GM12873 (cell line): ENCODE measurements at regions not wholly inside any gene's neighbourhood (a gene's known extent, or its start where the extent isn't known, plus 50 kb on each side); places are given as distances from the start of the nearest gene placed in this dataset.

ENCODE experiments used
- TF ChIP-seq, protein P1 (sequence below): IDR thresholded peaks from 2 replicates; pipeline ENCODE4 v1.5.1; 2012; ENCODE audit warnings: low read depth, mild to moderate bottlenecking, moderate library complexity, low read length, control low read depth; ENCODE audit not compliant: insufficient read depth; ENCODE audit errors: missing control alignments

DNA sequence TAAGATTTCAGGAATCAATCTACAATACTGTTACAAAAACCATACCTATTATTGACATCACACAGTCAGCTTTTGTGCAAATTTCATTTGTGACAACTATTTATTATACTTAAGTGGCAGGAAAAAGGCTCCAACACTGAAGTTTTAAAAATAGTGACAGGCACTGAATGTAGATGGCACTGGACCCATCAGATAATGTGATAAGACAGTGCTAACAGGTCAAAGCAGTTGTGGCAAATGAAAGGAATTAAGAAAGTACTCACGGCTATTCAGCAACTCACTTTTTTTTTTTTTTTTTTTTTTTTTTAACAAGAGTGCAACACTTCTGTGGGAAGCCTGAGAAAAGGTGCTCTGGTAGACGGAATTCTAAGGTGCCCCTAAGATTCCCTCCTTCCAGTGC is 115.0 kb upstream of the MEF2C start:
- TF ChIP-seq, protein P1, sequence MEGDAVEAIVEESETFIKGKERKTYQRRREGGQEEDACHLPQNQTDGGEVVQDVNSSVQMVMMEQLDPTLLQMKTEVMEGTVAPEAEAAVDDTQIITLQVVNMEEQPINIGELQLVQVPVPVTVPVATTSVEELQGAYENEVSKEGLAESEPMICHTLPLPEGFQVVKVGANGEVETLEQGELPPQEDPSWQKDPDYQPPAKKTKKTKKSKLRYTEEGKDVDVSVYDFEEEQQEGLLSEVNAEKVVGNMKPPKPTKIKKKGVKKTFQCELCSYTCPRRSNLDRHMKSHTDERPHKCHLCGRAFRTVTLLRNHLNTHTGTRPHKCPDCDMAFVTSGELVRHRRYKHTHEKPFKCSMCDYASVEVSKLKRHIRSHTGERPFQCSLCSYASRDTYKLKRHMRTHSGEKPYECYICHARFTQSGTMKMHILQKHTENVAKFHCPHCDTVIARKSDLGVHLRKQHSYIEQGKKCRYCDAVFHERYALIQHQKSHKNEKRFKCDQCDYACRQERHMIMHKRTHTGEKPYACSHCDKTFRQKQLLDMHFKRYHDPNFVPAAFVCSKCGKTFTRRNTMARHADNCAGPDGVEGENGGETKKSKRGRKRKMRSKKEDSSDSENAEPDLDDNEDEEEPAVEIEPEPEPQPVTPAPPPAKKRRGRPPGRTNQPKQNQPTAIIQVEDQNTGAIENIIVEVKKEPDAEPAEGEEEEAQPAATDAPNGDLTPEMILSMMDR: no peak

DNA sequence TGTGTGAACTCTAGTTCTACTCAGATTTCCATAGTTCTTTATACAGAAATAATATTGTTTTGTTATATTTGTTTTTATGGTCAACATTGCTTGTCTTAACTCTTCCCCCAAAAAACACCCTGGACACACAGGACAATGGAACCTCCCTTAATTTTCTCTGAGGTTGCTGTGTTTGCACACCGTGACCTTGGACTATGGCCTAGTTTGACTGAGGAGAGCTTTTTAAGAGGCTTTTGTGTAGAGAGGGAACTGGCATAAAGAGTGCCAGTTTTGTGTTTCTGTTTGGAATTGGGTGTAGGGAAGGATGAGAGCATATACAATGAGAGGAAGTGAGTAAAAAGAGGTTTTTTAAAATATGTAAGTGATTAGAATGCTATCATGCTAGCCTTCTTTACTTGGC is 101.1 kb upstream of the MEF2C start:
- TF ChIP-seq, protein P1: no peak

DNA sequence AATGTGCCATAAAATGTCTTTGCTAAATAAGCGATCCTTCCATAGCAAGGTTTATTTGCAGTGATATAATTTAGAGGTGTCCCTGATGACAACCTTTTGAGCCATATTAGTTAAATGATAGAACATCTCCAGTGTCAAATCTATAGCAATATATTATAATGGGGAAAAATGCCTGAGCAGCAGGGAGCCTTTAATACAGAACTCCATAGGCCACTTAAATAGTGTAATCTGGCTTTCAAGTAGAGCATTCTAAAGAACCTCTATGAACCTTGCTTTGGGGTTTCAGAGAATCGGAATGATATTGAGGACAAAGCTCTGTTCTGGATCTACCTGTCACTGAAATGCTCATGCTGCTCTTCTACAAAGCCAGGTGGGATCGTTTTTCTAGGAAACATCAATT is 96.7 kb upstream of the MEF2C start:
- TF ChIP-seq, protein P1: no peak

- TF ChIP-seq, protein P1: no peak
These were observed 96.3 kb upstream of the MEF2C start for GRCh38 chr5:88979244-88979643.

DNA sequence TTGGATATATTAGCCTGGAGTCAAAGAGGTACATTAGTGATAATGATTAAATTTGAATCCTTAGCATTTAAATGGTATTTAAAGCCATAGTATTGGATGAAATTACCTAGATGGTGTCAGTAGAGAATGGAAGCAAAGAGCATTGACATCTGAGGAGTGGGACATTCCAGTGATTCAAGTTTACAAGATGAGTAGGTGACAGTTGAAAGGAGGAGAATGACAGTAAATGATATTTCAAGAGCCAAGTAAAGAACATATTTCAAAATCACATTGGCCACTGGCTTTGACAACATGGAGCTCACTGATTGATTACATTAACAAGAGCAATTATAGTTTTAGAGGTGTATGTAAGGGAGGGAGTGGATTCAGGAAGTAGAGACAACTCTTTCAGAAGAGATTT is 93.9 kb upstream of the MEF2C start:
- TF ChIP-seq, protein P1: no peak

DNA sequence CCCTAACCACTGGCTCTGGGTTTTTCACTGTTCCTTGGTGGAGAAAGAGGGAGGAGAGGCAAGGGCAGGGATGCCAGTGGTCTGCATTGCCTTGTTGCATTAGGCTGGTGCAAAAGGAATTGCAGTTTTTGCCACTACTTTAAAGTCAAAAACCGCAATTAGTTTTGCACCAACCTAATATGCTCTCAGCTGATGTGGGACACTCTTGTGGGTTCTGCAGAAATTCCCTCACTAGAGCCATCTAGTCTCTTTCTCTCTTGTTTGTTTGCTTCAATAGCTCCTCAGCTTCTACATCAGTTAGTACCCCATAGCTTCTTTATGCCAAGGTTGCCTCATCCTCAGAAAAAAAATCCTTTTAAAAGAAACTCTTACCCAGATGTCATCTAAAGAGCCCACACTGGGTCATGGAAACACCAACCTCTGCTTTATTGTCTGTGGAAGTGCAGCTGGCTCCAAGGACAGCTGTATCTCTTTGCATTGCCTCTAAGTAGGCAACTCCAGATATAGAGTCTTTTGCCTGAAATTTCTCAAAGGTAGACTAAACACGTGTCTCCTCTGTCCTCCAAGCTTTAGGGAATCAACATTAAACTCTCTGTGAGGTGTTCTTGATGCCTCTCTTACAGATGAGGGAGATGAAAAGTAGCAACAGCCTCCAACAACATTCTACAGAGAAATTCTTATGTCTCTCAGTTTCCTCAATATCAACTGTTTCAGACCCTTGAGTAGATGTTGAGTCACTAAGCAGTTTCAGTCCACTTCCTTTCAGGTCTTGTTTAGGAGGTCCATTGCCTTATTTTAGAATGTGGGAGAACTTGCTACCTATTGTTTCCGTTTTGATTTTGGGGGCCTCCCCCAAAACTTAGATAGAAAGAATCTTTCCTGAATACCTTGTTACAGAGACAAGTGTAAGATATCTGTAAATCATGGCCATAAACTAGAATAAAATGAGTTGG is 84.9 kb upstream of the MEF2C start:
- TF ChIP-seq, protein P1: no peak

DNA sequence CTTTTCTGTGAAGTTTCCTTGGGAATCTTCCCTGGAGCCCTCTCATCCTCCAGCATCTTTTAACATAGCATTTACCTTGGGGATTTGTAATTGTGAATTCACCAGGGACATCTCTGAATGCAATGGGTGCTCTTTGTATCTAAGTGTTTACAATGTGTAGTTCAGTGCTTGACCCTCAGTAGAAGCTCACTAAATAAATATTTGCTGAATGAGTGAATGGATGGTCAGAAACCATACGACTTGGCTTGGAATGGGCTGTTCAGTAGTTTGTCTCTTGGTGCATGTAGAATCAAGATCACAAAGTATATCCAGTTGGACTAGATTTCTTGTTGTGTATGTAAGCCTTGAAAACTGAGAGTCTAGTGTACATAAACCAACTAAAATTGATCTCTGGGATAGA is 81.8 kb upstream of the MEF2C start:
- TF ChIP-seq, protein P1: no peak
